Natural killer cell (primary cell): ENCODE measurements at regions not wholly inside any gene's neighbourhood (a gene's known extent, or its start where the extent isn't known, plus 50 kb on each side); places are given as distances from the start of the nearest gene placed in this dataset.

Experiments
- ATAC-seq, 3 donors: fragments of 150-1000 bp in 2 of 3; fragments of 200-7000 bp in 1 of 3; cut with Tn5 transposase; 1 replicate in 1 of 3; 2 replicates in 2 of 3; pipeline ENCODE4 v1.10.0; 2021; ENCODE audit warnings: mild to moderate bottlenecking in 2 of 3, moderate library complexity in 2 of 3
- DNase-seq, 2 donors: peaks; one replicate each; pipeline versions ENCODE4 v3.0.0 to v3.0.0-alpha.2; 2013 to 2021; ENCODE audit warnings: mixed read lengths in 1 of 2
- H3K27ac ChIP-seq: one replicate; pipeline ENCODE4 v1.5.1; 2013; ENCODE audit warnings: mild to moderate bottlenecking, low read length
- H3K27me3 ChIP-seq: one replicate; pipeline ENCODE4 v1.6.1; 2013; ENCODE audit warnings: low read length; ENCODE audit not compliant: control insufficient read depth, insufficient read depth
- H3K36me3 ChIP-seq: one replicate; pipeline ENCODE4 v1.6.1; 2013; ENCODE audit warnings: low read length; ENCODE audit not compliant: control insufficient read depth, insufficient read depth
- H3K4me1 ChIP-seq: one replicate; pipeline ENCODE4 v1.6.1; 2013; ENCODE audit warnings: low read length; ENCODE audit not compliant: control insufficient read depth, insufficient read depth
- H3K4me3 ChIP-seq: one replicate; pipeline ENCODE4 v1.5.1; 2013; ENCODE audit warnings: low read length
- H3K9me3 ChIP-seq: one replicate; pipeline ENCODE4 v1.6.1; 2013; ENCODE audit warnings: low read length; ENCODE audit not compliant: control insufficient read depth, insufficient read depth
- H3K27ac Mint-ChIP-seq, 2 donors: one replicate each; pipeline ENCODE4 v1.8.0; 2022; ENCODE audit warnings: mild to moderate bottlenecking in 2 of 2, mixed read lengths in 2 of 2, moderate library complexity in 1 of 2
- H3K27me3 Mint-ChIP-seq, 2 donors: one replicate each; pipeline ENCODE4 v1.8.0; 2022; ENCODE audit warnings: low read depth in 2 of 2, mixed read lengths in 2 of 2
- H3K36me3 Mint-ChIP-seq: one replicate; pipeline ENCODE4 v1.8.0; 2022; ENCODE audit warnings: mixed read lengths
- H3K4me1 Mint-ChIP-seq, 2 donors: one replicate each; pipeline ENCODE4 v1.8.0; 2022; ENCODE audit warnings: mixed read lengths in 2 of 2
- H3K4me3 Mint-ChIP-seq: one replicate; pipeline ENCODE4 v1.8.0; 2022; ENCODE audit warnings: mild to moderate bottlenecking, moderate library complexity, mixed read lengths
- H3K9me3 Mint-ChIP-seq, 2 donors: one replicate each; pipeline ENCODE4 v1.8.0; 2022; ENCODE audit warnings: mixed read lengths in 2 of 2
- CTCF ChIP-seq: fragments of 200-600 bp; IDR thresholded peaks from one replicate; pipeline ENCODE4 v1.8.0; 2022; ENCODE audit warnings: antibody characterized with exemption
- WGBS: methylation state at CpG from one replicate; pipeline ENCODE4 v1.1.7; 2013; ENCODE audit warnings: missing lambda C conversion rate; ENCODE audit not compliant: insufficient coverage; 5-methylcytosine and 5-hydroxymethylcytosine counted together
- intact Hi-C: fragments of 100-400 bp; cut with micrococcal nuclease; formaldehyde crosslinking; loops from one replicate; pipeline ENCODE4 v1.14.2; 2022

GRCh38 chr5:111628901-111629300 lies 116.6 kb upstream of the STARD4 start:
- ATAC-seq (no peak), DNase-seq (no peak)
- no peaks in the 10 kb centered on the region for H3K9me3 ChIP-seq
- H3K36me3 Mint-ChIP-seq: no peaks in the 10 kb centered on the region
- H3K9me3 Mint-ChIP-seq: no peaks in the 10 kb centered on the region
- no peak overlapping the region for H3K27ac Mint-ChIP-seq
- no peaks in the 10 kb centered on the region for H3K4me1 ChIP-seq
- intact Hi-C loops: no loop called here
- H3K4me1 Mint-ChIP-seq: no peaks in the 10 kb centered on the region
- no peak overlapping the region for H3K4me3 Mint-ChIP-seq
- peaks cover 0 to 5% of the 10 kb centered on the region in 2 donors for H3K27me3 Mint-ChIP-seq
- no peak overlapping the region for H3K4me3 ChIP-seq
- no peaks in the 10 kb centered on the region for H3K27me3 ChIP-seq
- TF ChIP-seq CTCF: no peak
- H3K36me3 ChIP-seq: no peaks in the 10 kb centered on the region
- no peak overlapping the region for H3K27ac ChIP-seq

- H3K9me3 ChIP-seq: no peaks in the 10 kb centered on the region
- H3K27ac Mint-ChIP-seq: no peak overlapping the region
- no peak for TF ChIP-seq CTCF
- no peaks in the 10 kb centered on the region for H3K9me3 Mint-ChIP-seq
- H3K27me3 ChIP-seq: no peaks in the 10 kb centered on the region
- H3K27me3 Mint-ChIP-seq: peaks cover 0 to 5% of the 10 kb centered on the region in 2 donors
- no peaks in the 10 kb centered on the region for H3K4me1 ChIP-seq
- no peak overlapping the region for H3K4me3 ChIP-seq
- intact Hi-C loops: no loop called here
- no peak overlapping the region for H3K27ac ChIP-seq
- H3K36me3 ChIP-seq: no peaks in the 10 kb centered on the region
- H3K36me3 Mint-ChIP-seq: no peaks in the 10 kb centered on the region
- no peak for DNase-seq
- 80% methylated on average over 1 of the region's 3 CpGs for WGBS
- no peak for ATAC-seq
- H3K4me1 Mint-ChIP-seq: no peaks in the 10 kb centered on the region
- no peak overlapping the region for H3K4me3 Mint-ChIP-seq
Observed at GRCh38 chr5:111627862-111628261, 115.5 kb upstream of the STARD4 start.

GRCh38 chr5:111626473-111627148 lies 114.3 kb upstream of the STARD4 start:
- H3K9me3 Mint-ChIP-seq: no peaks in the 10 kb centered on the region
- 97% methylated on average over 2 of the region's 2 CpGs for WGBS
- DNase-seq (no peak), ATAC-seq (no peak)
- Histone ChIP-seq H3K4me1 (no peaks in the 10 kb centered on the region), H3K27me3 (no peaks in the 10 kb centered on the region), H3K27ac (no peak overlapping the region), H3K36me3 (no peaks in the 10 kb centered on the region), H3K4me3 (no peak overlapping the region), H3K9me3 (no peaks in the 10 kb centered on the region)
- intact Hi-C loops: no loop called here
- H3K4me1 Mint-ChIP-seq: no peaks in the 10 kb centered on the region
- no peaks in the 10 kb centered on the region for H3K36me3 Mint-ChIP-seq
- TF ChIP-seq CTCF: no peak
- H3K27ac Mint-ChIP-seq: no peak overlapping the region
- peaks cover 0 to 2% of the 10 kb centered on the region in 2 donors for H3K27me3 Mint-ChIP-seq
- H3K4me3 Mint-ChIP-seq: no peak overlapping the region

- intact Hi-C loops: no loop called here
- Mint-ChIP-seq H3K27me3 (peaks cover 5 to 14% of the 10 kb centered on the region in 2 donors), H3K36me3 (no peaks in the 10 kb centered on the region), H3K9me3 (no peaks in the 10 kb centered on the region), H3K27ac (no peak overlapping the region), H3K4me1 (no peaks in the 10 kb centered on the region), H3K4me3 (no peak overlapping the region)
- H3K27ac ChIP-seq: no peak overlapping the region
- WGBS: 76% methylated on average over 4 of the region's 5 CpGs
- no peaks in the 10 kb centered on the region for H3K9me3 ChIP-seq
- no peaks in the 10 kb centered on the region for H3K27me3 ChIP-seq
- H3K4me1 ChIP-seq: no peaks in the 10 kb centered on the region
- TF ChIP-seq CTCF: no peak
- DNase-seq (no peak), ATAC-seq (no peak)
- H3K4me3 ChIP-seq: no peak overlapping the region
- H3K36me3 ChIP-seq: no peaks in the 10 kb centered on the region
Observed at GRCh38 chr5:111618623-111619271, 106.4 kb upstream of the STARD4 start.
